ENCODE measurements at regions not wholly inside any gene's neighbourhood (a gene's known extent, or its start where the extent isn't known, plus 50 kb on each side); places are given as distances from the start of the nearest gene placed in this dataset.

GRCh38 chr13:68644611-68645010 lies 1414.5 kb upstream of the PCDH9 start:
- no peak for TF ChIP-seq CTCF (IDR thresholded peaks at IDR 0.05)
- no peak for DNase-seq (ENCODE audit: low spot score)
- no peaks in the 10 kb centered on the region for H3K36me3 Mint-ChIP-seq (ENCODE audit: low read depth)
- H3K4me3 Mint-ChIP-seq (ENCODE audit: unreplicated experiment) = no peak overlapping the region
- H3K27ac Mint-ChIP-seq (ENCODE audit: unreplicated experiment) = no peak overlapping the region
- no peaks in the 10 kb centered on the region for H3K9me3 Mint-ChIP-seq (ENCODE audit: low read depth)
- no peaks in the 10 kb centered on the region for H3K4me1 Mint-ChIP-seq (ENCODE audit: low read depth)
- no peaks in the 10 kb centered on the region for H3K27me3 Mint-ChIP-seq (ENCODE audit: low read depth)

DNA sequence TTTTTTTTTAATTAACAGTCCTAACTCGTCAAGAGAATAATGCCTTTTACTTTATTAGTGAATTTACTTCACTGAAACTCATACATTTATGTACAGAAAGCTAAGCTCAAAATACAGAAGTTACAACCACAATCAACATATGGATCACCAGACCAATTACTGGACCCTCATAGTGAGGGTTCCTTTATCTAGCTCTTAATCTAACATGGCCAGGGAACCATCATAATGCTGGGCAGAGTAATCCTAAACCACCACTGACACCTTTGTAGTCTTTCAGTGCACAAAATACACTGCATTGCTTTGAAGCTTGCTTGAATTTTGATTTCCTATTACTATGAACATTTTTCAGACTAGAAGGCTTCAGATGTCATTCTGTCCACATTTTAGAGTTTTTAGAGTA lies 1406.6 kb upstream of the PCDH9 start:
- Mint-ChIP-seq H3K4me1 (ENCODE audit: low read depth) (no peaks in the 10 kb centered on the region), H3K4me3 (ENCODE audit: unreplicated experiment) (no peak overlapping the region), H3K27me3 (ENCODE audit: low read depth) (no peaks in the 10 kb centered on the region), H3K36me3 (ENCODE audit: low read depth) (no peaks in the 10 kb centered on the region), H3K9me3 (ENCODE audit: low read depth) (no peaks in the 10 kb centered on the region), H3K27ac (ENCODE audit: unreplicated experiment) (no peak overlapping the region)
- TF ChIP-seq CTCF (IDR thresholded peaks at IDR 0.05) = no peak
- no peak for DNase-seq (ENCODE audit: low spot score)

DNA sequence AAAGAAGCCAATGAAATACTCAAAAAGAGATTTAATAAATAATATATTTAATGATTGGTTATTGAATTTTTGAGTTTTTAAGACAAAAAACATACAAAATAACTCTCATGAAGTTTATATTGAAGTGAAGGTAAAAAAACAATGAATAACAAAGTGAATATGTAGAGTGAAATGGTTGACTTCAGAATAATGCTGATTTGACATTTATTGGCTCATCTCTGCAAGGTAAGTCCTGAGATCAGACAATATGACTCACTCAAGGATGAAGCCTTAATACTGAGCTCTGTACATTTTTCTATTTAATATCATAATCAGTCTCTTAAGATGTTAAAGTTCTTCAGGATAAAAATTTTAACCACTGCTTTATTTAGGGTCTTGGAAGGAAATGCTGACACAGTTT lies 1398.9 kb upstream of the PCDH9 start:
- no peak for DNase-seq (ENCODE audit: low spot score)
- H3K27ac Mint-ChIP-seq (ENCODE audit: unreplicated experiment) = no peak overlapping the region
- no peak for TF ChIP-seq CTCF (IDR thresholded peaks at IDR 0.05)
- no peak overlapping the region for H3K4me3 Mint-ChIP-seq (ENCODE audit: unreplicated experiment)
- H3K4me1 Mint-ChIP-seq (ENCODE audit: low read depth) = no peaks in the 10 kb centered on the region
- no peaks in the 10 kb centered on the region for H3K36me3 Mint-ChIP-seq (ENCODE audit: low read depth)
- no peaks in the 10 kb centered on the region for H3K9me3 Mint-ChIP-seq (ENCODE audit: low read depth)
- no peaks in the 10 kb centered on the region for H3K27me3 Mint-ChIP-seq (ENCODE audit: low read depth)

DNA sequence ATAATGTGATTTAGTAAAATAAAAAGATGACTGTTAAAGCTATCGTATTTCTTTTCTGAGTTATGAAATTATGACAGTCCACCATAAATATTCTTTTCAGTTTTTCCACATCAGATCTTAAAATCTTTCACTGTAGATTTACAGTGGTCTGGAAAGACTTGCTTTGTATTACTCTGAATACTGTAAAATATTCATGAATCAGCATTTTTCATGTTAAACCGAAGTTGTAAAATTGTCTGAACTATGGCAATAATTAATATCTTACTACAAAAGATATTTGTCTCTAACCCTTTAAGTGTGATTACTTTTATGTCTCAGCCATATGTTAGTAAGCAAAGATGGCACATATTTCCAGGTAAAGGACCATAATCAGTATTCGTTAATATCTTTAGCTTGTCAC lies 1397.2 kb upstream of the PCDH9 start:
- H3K9me3 Mint-ChIP-seq (ENCODE audit: low read depth) = no peaks in the 10 kb centered on the region
- H3K4me3 Mint-ChIP-seq (ENCODE audit: unreplicated experiment) = no peak overlapping the region
- no peaks in the 10 kb centered on the region for H3K27me3 Mint-ChIP-seq (ENCODE audit: low read depth)
- H3K36me3 Mint-ChIP-seq (ENCODE audit: low read depth) = no peaks in the 10 kb centered on the region
- DNase-seq (ENCODE audit: low spot score) = no peak
- TF ChIP-seq CTCF (IDR thresholded peaks at IDR 0.05) = no peak
- H3K4me1 Mint-ChIP-seq (ENCODE audit: low read depth) = no peaks in the 10 kb centered on the region
- no peak overlapping the region for H3K27ac Mint-ChIP-seq (ENCODE audit: unreplicated experiment)

- no peak for TF ChIP-seq CTCF (IDR thresholded peaks at IDR 0.05)
- Mint-ChIP-seq H3K27me3 (ENCODE audit: low read depth) (no peaks in the 10 kb centered on the region), H3K27ac (ENCODE audit: unreplicated experiment) (no peak overlapping the region), H3K9me3 (ENCODE audit: low read depth) (peaks cover 16% of the 10 kb centered on the region), H3K4me3 (ENCODE audit: unreplicated experiment) (no peak overlapping the region), H3K4me1 (ENCODE audit: low read depth) (no peaks in the 10 kb centered on the region), H3K36me3 (ENCODE audit: low read depth) (no peaks in the 10 kb centered on the region)
- no peak for DNase-seq (ENCODE audit: low spot score)
Measured at GRCh38 chr13:68616600-68617222, 1386.6 kb upstream of the PCDH9 start.
